Loucy (cell line): ENCODE measurements at regions not wholly inside any gene's neighbourhood (a gene's known extent, or its start where the extent isn't known, plus 50 kb on each side); places are given as distances from the start of the nearest gene placed in this dataset.

Experiments used
- H2AFZ ChIP-seq: fragments of 200-600 bp; sonication (generic); 2 replicates; pipeline ENCODE4 v1.6.0; 2016; ENCODE audit warnings: antibody characterized with exemption, mild to moderate bottlenecking, low read length, moderate library complexity
- H3F3A ChIP-seq: fragments of 200-600 bp; 2 replicates; pipeline ENCODE4 v1.6.0; 2016; ENCODE audit warnings: antibody characterized with exemption, low read depth, mild to moderate bottlenecking
- H3K27me3 ChIP-seq: fragments of 200-600 bp; sonication (generic); 2 replicates; pipeline ENCODE4 v1.6.1; 2014; ENCODE audit warnings: low read length, mild to moderate bottlenecking; ENCODE audit not compliant: insufficient read depth, poor library complexity, severe bottlenecking
- H3K36me3 ChIP-seq: fragments of 200-600 bp; sonication (generic); 2 replicates; pipeline ENCODE4 v1.6.1; 2016; ENCODE audit warnings: low read length; ENCODE audit not compliant: insufficient read depth
- H3K4me1 ChIP-seq: fragments of 200-600 bp; sonication (generic); 2 replicates; pipeline ENCODE4 v1.5.1; 2014; ENCODE audit warnings: low read length, mild to moderate bottlenecking; ENCODE audit not compliant: insufficient read depth, poor library complexity, severe bottlenecking
- H3K4me2 ChIP-seq: fragments of 200-600 bp; sonication (generic); 2 replicates; pipeline ENCODE4 v1.6.0; 2014; ENCODE audit warnings: antibody characterized with exemption, low read length, low read depth, mild to moderate bottlenecking; ENCODE audit not compliant: poor library complexity, severe bottlenecking
- H3K4me3 ChIP-seq: fragments of 200-600 bp; sonication (generic); 2 replicates; pipeline ENCODE4 v1.5.1; 2014; ENCODE audit warnings: low read length, mild to moderate bottlenecking, mixed read lengths; ENCODE audit not compliant: poor library complexity, severe bottlenecking
- H3K79me2 ChIP-seq: fragments of 200-600 bp; sonication (generic); 2 replicates; pipeline ENCODE4 v1.6.1; 2014; ENCODE audit warnings: low read length; ENCODE audit not compliant: insufficient read depth
- H3K9ac ChIP-seq: fragments of 200-600 bp; sonication (generic); 2 replicates; pipeline ENCODE4 v1.6.0; 2014; ENCODE audit warnings: mild to moderate bottlenecking, low read depth, low read length, moderate library complexity; ENCODE audit not compliant: poor library complexity, severe bottlenecking
- H3K9me2 ChIP-seq: fragments of 200-600 bp; sonication (generic); replicated peaks from 2 replicates; pipeline ENCODE4 v1.6.1; 2016; ENCODE audit warnings: low read depth, low read length, mixed read lengths
- H3K9me3 ChIP-seq: fragments of 200-600 bp; sonication (generic); 2 replicates; pipeline ENCODE4 v1.6.1; 2014; ENCODE audit warnings: mild to moderate bottlenecking, antibody characterized with exemption, low read length, low read depth; ENCODE audit not compliant: insufficient read depth
- H4K20me1 ChIP-seq: fragments of 200-600 bp; sonication (generic); 2 replicates; pipeline ENCODE4 v1.6.0; 2014; ENCODE audit warnings: antibody characterized with exemption, low read length, mild to moderate bottlenecking; ENCODE audit not compliant: insufficient read depth, poor library complexity, severe bottlenecking
- CTCF ChIP-seq: fragments of 200-600 bp; sonication (generic); conservative IDR thresholded peaks from 2 replicates; pipeline ENCODE4 v1.5.1; 2014; ENCODE audit warnings: mild to moderate bottlenecking, antibody characterized with exemption, low read length
- EZH2phosphoT487 ChIP-seq: fragments of 200-600 bp; IDR thresholded peaks from 2 replicates; pipeline ENCODE4 v1.6.1; 2018; ENCODE audit warnings: antibody characterized with exemption, mild to moderate bottlenecking, moderate library complexity, borderline replicate concordance

GRCh38 chr12:58523360-58523759 is 396.9 kb downstream of the LRIG3 start:
- no peak overlapping the region for H3K4me3 ChIP-seq
- no peak for TF ChIP-seq CTCF
- TF ChIP-seq EZH2phosphoT487 = no peak

GRCh38 chr12:58528271-58528670 is 392.0 kb downstream of the LRIG3 start:
- Histone ChIP-seq H3K4me2 (no peak overlapping the region), H3K9me2 (no peaks in the 10 kb centered on the region), H3K4me1 (no peaks in the 10 kb centered on the region), H4K20me1 (no peaks in the 10 kb centered on the region), H2AFZ (no peak overlapping the region), H3K9ac (no peak overlapping the region), H3F3A (no peaks in the 10 kb centered on the region), H3K36me3 (no peaks in the 10 kb centered on the region), H3K4me3 (no peak overlapping the region), H3K79me2 (no peaks in the 10 kb centered on the region), H3K9me3 (no peaks in the 10 kb centered on the region), H3K27me3 (no peaks in the 10 kb centered on the region)
- TF ChIP-seq EZH2phosphoT487 (no peak), CTCF (no peak)

More at GRCh38 chr12:58523360-58523759, 396.9 kb downstream of the LRIG3 start:
- H3F3A ChIP-seq = no peaks in the 10 kb centered on the region
- H4K20me1 ChIP-seq = no peaks in the 10 kb centered on the region
- H3K9ac ChIP-seq = no peak overlapping the region
- no peak overlapping the region for H2AFZ ChIP-seq
- H3K27me3 ChIP-seq = no peaks in the 10 kb centered on the region
- H3K9me3 ChIP-seq = peaks cover 3% of the 10 kb centered on the region; the same call in 1 of the 2 replicates
- H3K4me2 ChIP-seq = no peak overlapping the region
- H3K79me2 ChIP-seq = no peaks in the 10 kb centered on the region
- H3K9me2 ChIP-seq = no peaks in the 10 kb centered on the region
- H3K4me1 ChIP-seq = no peaks in the 10 kb centered on the region
- H3K36me3 ChIP-seq = no peaks in the 10 kb centered on the region

GRCh38 chr12:58529114-58529665 is 391.1 kb downstream of the LRIG3 start:
- no peak overlapping the region for H3K9ac ChIP-seq
- no peaks in the 10 kb centered on the region for H3K9me2 ChIP-seq
- H3K9me3 ChIP-seq = no peaks in the 10 kb centered on the region
- TF ChIP-seq CTCF (no peak), EZH2phosphoT487 (no peak)
- H3K4me1 ChIP-seq = no peaks in the 10 kb centered on the region
- H3K27me3 ChIP-seq = no peaks in the 10 kb centered on the region
- no peak overlapping the region for H3K4me2 ChIP-seq
- H3K36me3 ChIP-seq = no peaks in the 10 kb centered on the region
- H2AFZ ChIP-seq = no peak overlapping the region
- no peak overlapping the region for H3K4me3 ChIP-seq
- no peaks in the 10 kb centered on the region for H3K79me2 ChIP-seq
- no peaks in the 10 kb centered on the region for H4K20me1 ChIP-seq
- no peaks in the 10 kb centered on the region for H3F3A ChIP-seq
